Right lobe of liver (tissue), 6 donors: ENCODE measurements at regions not wholly inside any gene's neighbourhood (a gene's known extent, or its start where the extent isn't known, plus 50 kb on each side); places are given as distances from the start of the nearest gene placed in this dataset.

ENCODE experiments used
- ATAC-seq, 4 donors: fragments of 200-7000 bp; cut with Tn5 transposase; one replicate each; pipeline ENCODE4 v1.9.1; 2020; ENCODE audit warnings: mild to moderate bottlenecking in 4 of 4, moderate library complexity in 4 of 4
- DNase-seq, 3 donors: peaks; one replicate each; pipeline ENCODE4 v3.0.0-alpha.2; 2020
- H3K27ac ChIP-seq, 3 donors: fragments of 200-600 bp; one replicate each; pipeline ENCODE4 v1.8.0; 2022
- H3K27me3 ChIP-seq, 2 donors: fragments of 200-600 bp; one replicate each; pipeline ENCODE4 v1.8.0; 2022
- H3K36me3 ChIP-seq, 4 donors: fragments of 200-600 bp; sonication (generic) in 1 of 4; one replicate each; pipeline versions ENCODE4 v1.5.1 to v1.8.0; 2017 to 2022; ENCODE audit warnings: control low read depth in 1 of 4
- H3K4me1 ChIP-seq, 4 donors: fragments of 200-600 bp; sonication (generic) in 1 of 4; one replicate each; pipeline versions ENCODE4 v1.5.1 to v1.8.0; 2017 to 2022; ENCODE audit warnings: control low read depth in 1 of 4
- H3K4me3 ChIP-seq, 3 donors: fragments of 200-600 bp; one replicate each; pipeline ENCODE4 v1.8.0; 2022
- H3K9me3 ChIP-seq, 4 donors: fragments of 200-600 bp; sonication (generic) in 1 of 4; one replicate each; pipeline versions ENCODE4 v1.5.1 to v1.8.0; 2017 to 2022; ENCODE audit warnings: control low read depth in 1 of 4
- CTCF ChIP-seq, 4 donors: fragments of 200-600 bp in 3 of 4; fragments of 450-650 bp in 1 of 4; IDR thresholded peaks; one replicate each; pipeline versions ENCODE4 v1.5.1 to v1.8.0; 2016 to 2022; ENCODE audit warnings: antibody characterized with exemption in 4 of 4, mild to moderate bottlenecking in 2 of 4
- POLR2A ChIP-seq: fragments of 450-650 bp; IDR thresholded peaks from one replicate; pipeline ENCODE4 v1.6.1; 2017; ENCODE audit warnings: antibody characterized with exemption, mild to moderate bottlenecking
- WGBS: methylation state at CpG from one replicate; pipeline ENCODE4 v1.1.6; 2018; ENCODE audit warnings: low coverage, low lambda C conversion rate; ENCODE audit not compliant: insufficient coverage; ENCODE audit errors: missing lambda C conversion rate; 5-methylcytosine and 5-hydroxymethylcytosine counted together
- intact Hi-C, 2 donors: fragments of 100-400 bp; cut with DNase I; formaldehyde crosslinking; loops; one replicate each; pipeline versions ENCODE4 v1.11.2 to v1.14.1; 2022
- donor health status: DM: no; HTN: yes; CAD: no.
- donor health status: DM: no; HTN: no; CAD: no.
- donor health status: DM: no; HTN: no; CAD: no.
- donor health status: DM: no; HTN: yes; CAD: no.
- donor health status: DM: no; HTN: yes; CAD: no.

GRCh38 chr18:56333839-56334238 lies 304.6 kb downstream of the TXNL1 start:
- TF ChIP-seq POLR2A (no peak), CTCF (IDR thresholded peaks at IDR 0.05) (no peak)
- H3K9me3 ChIP-seq = no peaks in the 10 kb centered on the region
- no peaks in the 10 kb centered on the region for H3K4me1 ChIP-seq
- no peaks in the 10 kb centered on the region for H3K27me3 ChIP-seq
- ATAC-seq (no peak), DNase-seq (no peak)
- 81% methylated on average over 2 of the region's 2 CpGs for WGBS
- no peaks in the 10 kb centered on the region for H3K36me3 ChIP-seq
- H3K27ac ChIP-seq = no peak overlapping the region
- intact Hi-C loops = no loop called here
- H3K4me3 ChIP-seq = no peak overlapping the region

- intact Hi-C loops = no loop called here
- H3K27me3 ChIP-seq = no peaks in the 10 kb centered on the region
- no peak overlapping the region for H3K4me3 ChIP-seq
- no peak overlapping the region for H3K27ac ChIP-seq
- ATAC-seq (no peak), DNase-seq (no peak)
- no peaks in the 10 kb centered on the region for H3K9me3 ChIP-seq
- TF ChIP-seq CTCF (IDR thresholded peaks at IDR 0.05) (no peak), POLR2A (no peak)
- 69% methylated on average over 3 of the region's 4 CpGs for WGBS
- no peaks in the 10 kb centered on the region for H3K4me1 ChIP-seq
- no peaks in the 10 kb centered on the region for H3K36me3 ChIP-seq
Observed at GRCh38 chr18:56333146-56333545, 305.2 kb downstream of the TXNL1 start.

GRCh38 chr18:56332371-56332770 lies 306.0 kb downstream of the TXNL1 start:
- no peak overlapping the region for H3K4me3 ChIP-seq
- no peaks in the 10 kb centered on the region for H3K27me3 ChIP-seq
- TF ChIP-seq POLR2A (no peak), CTCF (IDR thresholded peaks at IDR 0.05) (no peak)
- 76% methylated on average over 4 of the region's 4 CpGs for WGBS
- no peaks in the 10 kb centered on the region for H3K36me3 ChIP-seq
- no peak for ATAC-seq
- intact Hi-C loops = no loop called here
- no peak overlapping the region for H3K27ac ChIP-seq
- no peaks in the 10 kb centered on the region for H3K4me1 ChIP-seq
- no peak for DNase-seq
- no peaks in the 10 kb centered on the region for H3K9me3 ChIP-seq

GRCh38 chr18:56330366-56331110 lies 307.9 kb downstream of the TXNL1 start:
- DNase-seq = no peak

More at GRCh38 chr18:56330366-56331110, 307.9 kb downstream of the TXNL1 start:
- ATAC-seq = peak in 2 of 4 donors; percentile 39 to 43
- Histone ChIP-seq H3K27me3 (no peaks in the 10 kb centered on the region), H3K27ac (no peak overlapping the region), H3K36me3 (no peaks in the 10 kb centered on the region), H3K9me3 (no peaks in the 10 kb centered on the region), H3K4me1 (no peaks in the 10 kb centered on the region), H3K4me3 (no peak overlapping the region)
- intact Hi-C loops = no loop called here
- WGBS = 40% methylated on average over 9 of the region's 9 CpGs
- TF ChIP-seq POLR2A (no peak), CTCF (IDR thresholded peaks at IDR 0.05) (no peak)
